OCI-LY7 (cell line): ENCODE measurements at regions not wholly inside any gene's neighbourhood (a gene's known extent, or its start where the extent isn't known, plus 50 kb on each side); places are given as distances from the start of the nearest gene placed in this dataset.

Source experiments
- BruUV-seq: library from RNA; stranded (reverse); fragments of 400-500 nt; replicated peaks from 2 replicates; lab custom pipeline; 2021; lab: Mats Ljungman, UMichigan
- CTCF ChIA-PET: fragments of 300-600 bp; sonication (Branson Sonifier 250); formaldehyde crosslinking; loops from one replicate; lab custom pipeline; 2022; ENCODE audit warnings: antibody characterized with exemption; ENCODE audit not compliant: unreplicated experiment; lab: Charles Lee
- POLR2A ChIA-PET: fragments of 300-600 bp; sonication (Branson Sonifier 250); formaldehyde crosslinking; loops from one replicate; lab custom pipeline; 2022; ENCODE audit warnings: antibody characterized with exemption; lab: Charles Lee
- DNase-seq: peaks from one replicate; pipeline ENCODE4 v3.0.0-alpha.2; 2015; ENCODE audit warnings: low spot score
- H2AFZ ChIP-seq: fragments of 200-600 bp; sonication (generic), shearing (Covaris generic); 2 replicates; pipeline ENCODE4 v1.6.1; 2014; ENCODE audit warnings: mild to moderate bottlenecking, antibody characterized with exemption, low read length, moderate library complexity
- H3K27ac ChIP-seq: fragments of 200-600 bp; sonication (generic); 2 replicates; pipeline ENCODE4 v1.5.1; 2014; ENCODE audit warnings: mixed run types, low read depth, mild to moderate bottlenecking, moderate library complexity, low read length, inconsistent platforms; ENCODE audit not compliant: poor library complexity, severe bottlenecking
- H3K36me3 ChIP-seq: fragments of 200-600 bp; sonication (generic); 2 replicates; pipeline ENCODE4 v1.6.1; 2014; ENCODE audit warnings: mild to moderate bottlenecking, antibody characterized with exemption, low read length, moderate library complexity, mixed read lengths; ENCODE audit not compliant: insufficient read depth
- H3K4me1 ChIP-seq: fragments of 200-600 bp; sonication (generic); 2 replicates; pipeline ENCODE4 v1.5.1; 2014; ENCODE audit warnings: mild to moderate bottlenecking, low read length; ENCODE audit not compliant: insufficient read depth, poor library complexity, severe bottlenecking
- H3K4me2 ChIP-seq: fragments of 200-600 bp; sonication (generic); 2 replicates; pipeline ENCODE4 v1.6.1; 2014; ENCODE audit warnings: mild to moderate bottlenecking, low read length
- H3K4me3 ChIP-seq: fragments of 200-600 bp; sonication (generic); 2 replicates; pipeline ENCODE4 v1.5.1; 2014; ENCODE audit warnings: mild to moderate bottlenecking, low read depth, low read length; ENCODE audit not compliant: poor library complexity, severe bottlenecking
- H3K79me2 ChIP-seq: fragments of 200-600 bp; sonication (generic); 2 replicates; pipeline ENCODE4 v1.6.1; 2016; ENCODE audit warnings: low read depth, mild to moderate bottlenecking, low read length, moderate library complexity, mixed read lengths; ENCODE audit not compliant: insufficient read depth
- H3K9me2 ChIP-seq: fragments of 200-600 bp; sonication (generic); 2 replicates; pipeline ENCODE4 v1.6.1; 2016; ENCODE audit warnings: mild to moderate bottlenecking, low read length, mixed read lengths; ENCODE audit not compliant: insufficient read depth
- H3K9me3 ChIP-seq: fragments of 200-600 bp; sonication (generic); 2 replicates; pipeline ENCODE4 v1.6.1; 2014; ENCODE audit warnings: mild to moderate bottlenecking, mixed run types, low read length, mixed read lengths
- H4K20me1 ChIP-seq: fragments of 200-600 bp; sonication (generic); 2 replicates; pipeline ENCODE4 v1.6.1; 2014; ENCODE audit warnings: mild to moderate bottlenecking, antibody characterized with exemption, low read length, moderate library complexity, mixed read lengths; ENCODE audit not compliant: insufficient read depth
- EZH2phosphoT487 ChIP-seq: fragments of 200-600 bp; sonication (generic); IDR thresholded peaks from 2 replicates; pipeline ENCODE4 v1.6.1; 2018; ENCODE audit warnings: low read depth, borderline replicate concordance, mild to moderate bottlenecking, mixed run types, antibody characterized with exemption, low read length, moderate library complexity, mixed read lengths
- intact Hi-C: fragments of 100-400 bp; cut with micrococcal nuclease; formaldehyde crosslinking; loops from one replicate; pipeline ENCODE4 v1.10.0; 2022; ENCODE audit not compliant: unreplicated experiment
- TF ChIP-seq, protein P1 (sequence below): fragments of 200-600 bp; sonication (generic); conservative IDR thresholded peaks from 2 replicates; pipeline ENCODE4 v1.5.1; 2014; ENCODE audit warnings: mild to moderate bottlenecking, antibody characterized with exemption, low read length, moderate library complexity, mixed read lengths

DNA sequence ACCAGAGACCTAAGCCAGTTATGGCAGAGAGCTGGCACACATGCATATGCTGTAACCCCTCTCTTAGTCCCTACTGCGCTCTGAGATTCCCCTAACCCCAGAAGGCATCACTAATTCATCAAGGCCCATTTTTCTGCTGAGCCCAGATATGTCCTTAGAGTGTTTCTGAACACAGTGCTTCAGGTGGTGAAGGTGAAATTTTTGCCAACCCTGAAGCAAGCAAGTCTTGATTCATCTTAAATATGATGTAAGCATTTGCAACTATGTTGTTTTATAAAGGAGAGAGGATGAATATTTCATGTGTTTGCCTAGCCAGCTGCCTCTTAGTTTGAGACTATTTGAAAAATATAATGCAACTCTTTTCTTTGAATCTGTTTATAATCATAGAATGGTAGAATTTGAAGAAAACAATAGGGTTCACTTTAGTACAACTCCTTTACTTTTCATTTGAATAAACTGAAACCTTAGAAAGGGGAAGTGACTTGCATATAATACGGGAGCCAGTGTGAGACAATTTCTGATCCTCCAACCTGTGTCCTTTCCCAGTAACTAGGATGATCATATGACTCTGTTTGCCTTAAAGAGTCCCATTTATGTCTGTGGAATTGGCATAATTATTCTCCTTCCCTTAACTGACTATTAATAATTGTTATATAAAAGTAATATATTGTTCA is 194.3 kb upstream of the MTNR1B start:
- intact Hi-C loops, result no loop called here
- Histone ChIP-seq H2AFZ (no peak overlapping the region), H3K4me3 (no peak overlapping the region), H3K9me3 (no peaks in the 10 kb centered on the region), H3K9me2 (no peaks in the 10 kb centered on the region), H3K79me2 (no peaks in the 10 kb centered on the region), H3K36me3 (no peaks in the 10 kb centered on the region), H4K20me1 (no peaks in the 10 kb centered on the region), H3K4me2 (no peak overlapping the region), H3K27ac (no peak overlapping the region), H3K4me1 (no peaks in the 10 kb centered on the region)
- DNase-seq, result no peak
- BruUV-seq, result no TSS peak
- ChIA-PET CTCF (no interaction called here), POLR2A (no interaction called here)
- no peak for TF ChIP-seq EZH2phosphoT487
- TF ChIP-seq, protein P1, sequence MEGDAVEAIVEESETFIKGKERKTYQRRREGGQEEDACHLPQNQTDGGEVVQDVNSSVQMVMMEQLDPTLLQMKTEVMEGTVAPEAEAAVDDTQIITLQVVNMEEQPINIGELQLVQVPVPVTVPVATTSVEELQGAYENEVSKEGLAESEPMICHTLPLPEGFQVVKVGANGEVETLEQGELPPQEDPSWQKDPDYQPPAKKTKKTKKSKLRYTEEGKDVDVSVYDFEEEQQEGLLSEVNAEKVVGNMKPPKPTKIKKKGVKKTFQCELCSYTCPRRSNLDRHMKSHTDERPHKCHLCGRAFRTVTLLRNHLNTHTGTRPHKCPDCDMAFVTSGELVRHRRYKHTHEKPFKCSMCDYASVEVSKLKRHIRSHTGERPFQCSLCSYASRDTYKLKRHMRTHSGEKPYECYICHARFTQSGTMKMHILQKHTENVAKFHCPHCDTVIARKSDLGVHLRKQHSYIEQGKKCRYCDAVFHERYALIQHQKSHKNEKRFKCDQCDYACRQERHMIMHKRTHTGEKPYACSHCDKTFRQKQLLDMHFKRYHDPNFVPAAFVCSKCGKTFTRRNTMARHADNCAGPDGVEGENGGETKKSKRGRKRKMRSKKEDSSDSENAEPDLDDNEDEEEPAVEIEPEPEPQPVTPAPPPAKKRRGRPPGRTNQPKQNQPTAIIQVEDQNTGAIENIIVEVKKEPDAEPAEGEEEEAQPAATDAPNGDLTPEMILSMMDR, result no peak

DNA sequence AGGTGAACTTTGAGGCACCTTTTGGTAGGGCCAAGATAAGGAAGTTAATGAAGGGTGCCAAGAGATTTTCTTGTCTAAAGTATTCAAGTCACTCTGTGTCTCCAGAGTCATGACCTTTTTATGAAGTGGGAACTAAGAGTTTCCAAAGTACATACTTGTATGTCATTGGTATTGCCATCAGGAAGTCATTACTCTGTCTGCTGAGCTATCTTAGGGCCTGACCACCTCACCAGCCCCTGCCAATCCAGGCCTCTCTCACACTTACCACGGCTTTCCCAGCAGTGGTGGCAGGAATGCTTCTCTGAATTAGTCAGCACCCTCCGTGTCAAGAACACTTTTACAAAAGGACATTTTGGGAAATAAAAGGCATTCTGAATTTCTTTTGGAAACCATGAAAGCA is 192.8 kb upstream of the MTNR1B start:
- ChIA-PET CTCF (no interaction called here), POLR2A (no interaction called here)
- Histone ChIP-seq H3K27ac (no peak overlapping the region), H3K9me3 (no peaks in the 10 kb centered on the region), H3K9me2 (no peaks in the 10 kb centered on the region), H3K4me1 (no peaks in the 10 kb centered on the region), H2AFZ (no peak overlapping the region), H3K4me2 (no peak overlapping the region), H3K79me2 (no peaks in the 10 kb centered on the region), H4K20me1 (no peaks in the 10 kb centered on the region), H3K4me3 (no peak overlapping the region), H3K36me3 (no peaks in the 10 kb centered on the region)
- no peak for TF ChIP-seq EZH2phosphoT487
- TF ChIP-seq, protein P1, result no peak
- BruUV-seq, result no TSS peak
- intact Hi-C loops, result no loop called here
- DNase-seq, result no peak

DNA sequence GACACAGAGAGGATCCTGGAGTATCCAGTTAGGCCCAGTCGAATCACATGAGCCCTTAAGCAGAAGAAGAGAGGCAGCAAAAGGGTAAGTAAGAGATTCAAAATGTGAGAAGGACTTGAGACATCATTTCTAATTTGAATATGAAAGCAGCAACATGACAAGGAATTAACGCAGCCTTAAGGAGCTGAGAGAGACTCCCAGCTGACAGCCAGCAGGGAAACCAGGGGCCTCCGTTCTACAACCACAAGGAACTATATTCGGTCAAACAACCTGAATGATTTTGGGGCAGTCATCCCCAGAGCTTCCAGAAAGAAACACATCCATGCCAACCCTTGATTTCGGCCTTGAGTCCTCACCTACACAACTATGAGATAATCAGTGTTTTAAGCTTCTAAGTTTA is 189.7 kb upstream of the MTNR1B start:
- intact Hi-C loops, result no loop called here
- Histone ChIP-seq H2AFZ (no peak overlapping the region), H4K20me1 (no peaks in the 10 kb centered on the region), H3K79me2 (no peaks in the 10 kb centered on the region), H3K4me3 (no peak overlapping the region), H3K4me2 (no peak overlapping the region), H3K9me2 (no peaks in the 10 kb centered on the region), H3K36me3 (no peaks in the 10 kb centered on the region), H3K4me1 (no peaks in the 10 kb centered on the region), H3K27ac (no peak overlapping the region), H3K9me3 (no peaks in the 10 kb centered on the region)
- no peak for DNase-seq
- no peak for TF ChIP-seq EZH2phosphoT487
- TF ChIP-seq, protein P1, result no peak
- POLR2A ChIA-PET, result interaction anchor here (0.6 to 0.7 kb wide), 2 partner anchors 124 to 1226 kb away, joined by 3 read pairs; no protein-coding TSS in a partner anchor
- no TSS peak for BruUV-seq
- CTCF ChIA-PET, result no interaction called here
